Right renal cortex interstitium (tissue), 3 donors: ENCODE measurements at regions not wholly inside any gene's neighbourhood (a gene's known extent, or its start where the extent isn't known, plus 50 kb on each side); places are given as distances from the start of the nearest gene placed in this dataset.

Source experiments
- DNase-seq, 3 donors: peaks; one replicate each; pipeline ENCODE4 v3.0.0-alpha.2; 2013; ENCODE audit warnings: low read depth in 3 of 3, low spot score in 2 of 3

GRCh38 chr15:98403569-98403968, 244.8 kb upstream of the IGF1R start:
- no peak for DNase-seq

GRCh38 chr15:98405013-98405412, 243.3 kb upstream of the IGF1R start:
- no peak for DNase-seq

GRCh38 chr15:98408231-98408630, 240.1 kb upstream of the IGF1R start:
- DNase-seq: no peak

- no peak for DNase-seq
Measured at GRCh38 chr15:98410328-98410727, 238.0 kb upstream of the IGF1R start.

- no peak for DNase-seq
Measured at GRCh38 chr15:98412852-98413251, 235.5 kb upstream of the IGF1R start.

GRCh38 chr15:98413933-98414546, 234.3 kb upstream of the IGF1R start:
- no peak for DNase-seq

GRCh38 chr15:98416222-98416855, 232.0 kb upstream of the IGF1R start:
- no peak for DNase-seq

GRCh38 chr15:98417346-98417745, 231.0 kb upstream of the IGF1R start:
- no peak for DNase-seq

GRCh38 chr15:98418122-98418521, 230.2 kb upstream of the IGF1R start:
- no peak for DNase-seq

- no peak for DNase-seq
Measured at GRCh38 chr15:98419173-98419780, 229.1 kb upstream of the IGF1R start.

- DNase-seq: no peak
Measured at GRCh38 chr15:98420837-98421236, 227.5 kb upstream of the IGF1R start.

- DNase-seq: no peak
Measured at GRCh38 chr15:98421419-98422129, 226.8 kb upstream of the IGF1R start.

GRCh38 chr15:98422130-98422478, 226.2 kb upstream of the IGF1R start:
- DNase-seq: no peak

- no peak for DNase-seq
Measured at GRCh38 chr15:98425173-98425572, 223.2 kb upstream of the IGF1R start.

GRCh38 chr15:98427321-98427720, 221.0 kb upstream of the IGF1R start:
- no peak for DNase-seq

- DNase-seq: no peak
Measured at GRCh38 chr15:98428253-98428989, 219.9 kb upstream of the IGF1R start.

GRCh38 chr15:98431171-98431570, 217.2 kb upstream of the IGF1R start:
- no peak for DNase-seq

- no peak for DNase-seq
Measured at GRCh38 chr15:98433346-98433745, 215.0 kb upstream of the IGF1R start.

GRCh38 chr15:98433856-98434255, 214.5 kb upstream of the IGF1R start:
- DNase-seq: no peak

GRCh38 chr15:98437752-98438151, 210.6 kb upstream of the IGF1R start:
- DNase-seq: no peak

- DNase-seq: no peak
Measured at GRCh38 chr15:98438326-98438725, 210.0 kb upstream of the IGF1R start.
